Peyer's patch (tissue), 4 donors: ENCODE measurements at regions not wholly inside any gene's neighbourhood (a gene's known extent, or its start where the extent isn't known, plus 50 kb on each side); places are given as distances from the start of the nearest gene placed in this dataset.

Source experiments
- DNase-seq, 3 donors: peaks; one replicate each; pipeline ENCODE4 v3.0.0-alpha.2; 2017 to 2019
- H3K27ac ChIP-seq, 4 donors: fragments of 200-600 bp; sonication (generic); one replicate each; pipeline ENCODE4 v1.5.1; 2016 to 2019
- H3K27me3 ChIP-seq, 2 donors: fragments of 200-600 bp; sonication (generic); one replicate each; pipeline ENCODE4 v1.5.1; 2019
- H3K36me3 ChIP-seq, 3 donors: fragments of 200-600 bp; sonication (generic); one replicate each; pipeline ENCODE4 v1.5.1; 2016 to 2019
- H3K4me1 ChIP-seq, 4 donors: fragments of 200-600 bp; sonication (generic); one replicate each; pipeline ENCODE4 v1.5.1; 2016 to 2019
- H3K4me3 ChIP-seq, 4 donors: fragments of 200-600 bp; sonication (generic); 1 replicate in 3 of 4; 2 replicates in 1 of 4; pipeline ENCODE4 v1.5.1; 2016 to 2019; ENCODE audit warnings: mild to moderate bottlenecking in 1 of 4
- H3K9me3 ChIP-seq, 4 donors: fragments of 200-600 bp; sonication (generic); one replicate each; pipeline ENCODE4 v1.5.1; 2016 to 2019; ENCODE audit warnings: mild to moderate bottlenecking in 1 of 4
- POLR2A ChIP-seq, 2 donors: fragments of 450-650 bp; IDR thresholded peaks; one replicate each; pipeline ENCODE4 v1.5.1; 2017; ENCODE audit warnings: antibody characterized with exemption in 2 of 2, mild to moderate bottlenecking in 2 of 2, moderate library complexity in 2 of 2
- TF ChIP-seq, protein P1 (sequence below), 6 experiments: fragments of 450-650 bp in 4 of 6; fragments of 200-600 bp in 2 of 6; sonication (generic) in 1 of 6; IDR thresholded peaks; one replicate each; pipeline ENCODE4 v1.5.1; 2017 to 2019; ENCODE audit warnings: antibody characterized with exemption in 6 of 6, mild to moderate bottlenecking in 3 of 6, moderate library complexity in 1 of 6

DNA sequence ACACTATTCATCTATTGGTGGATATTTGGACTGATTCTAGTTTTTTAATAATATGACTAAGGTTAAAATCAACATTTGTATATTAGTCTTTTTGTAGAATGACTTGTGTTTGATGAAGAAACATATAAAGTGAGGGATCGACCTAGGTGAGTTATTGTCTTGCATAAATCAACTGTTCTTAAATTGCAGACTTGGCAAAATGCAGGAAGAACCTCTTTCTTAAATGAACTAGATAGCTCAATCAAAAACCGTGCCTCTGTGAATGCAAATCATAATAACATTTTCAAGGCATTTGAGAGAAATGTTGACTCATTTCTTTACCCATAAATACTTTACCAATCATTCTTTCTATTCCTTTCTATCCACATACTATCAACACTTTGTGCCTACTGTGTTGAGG lies 101.5 kb upstream of the ANK3 start:
- TF ChIP-seq POLR2A (IDR thresholded peaks at IDR 0.05), result no peak
- TF ChIP-seq, protein P1, sequence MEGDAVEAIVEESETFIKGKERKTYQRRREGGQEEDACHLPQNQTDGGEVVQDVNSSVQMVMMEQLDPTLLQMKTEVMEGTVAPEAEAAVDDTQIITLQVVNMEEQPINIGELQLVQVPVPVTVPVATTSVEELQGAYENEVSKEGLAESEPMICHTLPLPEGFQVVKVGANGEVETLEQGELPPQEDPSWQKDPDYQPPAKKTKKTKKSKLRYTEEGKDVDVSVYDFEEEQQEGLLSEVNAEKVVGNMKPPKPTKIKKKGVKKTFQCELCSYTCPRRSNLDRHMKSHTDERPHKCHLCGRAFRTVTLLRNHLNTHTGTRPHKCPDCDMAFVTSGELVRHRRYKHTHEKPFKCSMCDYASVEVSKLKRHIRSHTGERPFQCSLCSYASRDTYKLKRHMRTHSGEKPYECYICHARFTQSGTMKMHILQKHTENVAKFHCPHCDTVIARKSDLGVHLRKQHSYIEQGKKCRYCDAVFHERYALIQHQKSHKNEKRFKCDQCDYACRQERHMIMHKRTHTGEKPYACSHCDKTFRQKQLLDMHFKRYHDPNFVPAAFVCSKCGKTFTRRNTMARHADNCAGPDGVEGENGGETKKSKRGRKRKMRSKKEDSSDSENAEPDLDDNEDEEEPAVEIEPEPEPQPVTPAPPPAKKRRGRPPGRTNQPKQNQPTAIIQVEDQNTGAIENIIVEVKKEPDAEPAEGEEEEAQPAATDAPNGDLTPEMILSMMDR (IDR thresholded peaks at IDR 0.05), result no peak
- H3K27ac ChIP-seq, result no peak overlapping the region
- H3K36me3 ChIP-seq, result no peaks in the 10 kb centered on the region

DNA sequence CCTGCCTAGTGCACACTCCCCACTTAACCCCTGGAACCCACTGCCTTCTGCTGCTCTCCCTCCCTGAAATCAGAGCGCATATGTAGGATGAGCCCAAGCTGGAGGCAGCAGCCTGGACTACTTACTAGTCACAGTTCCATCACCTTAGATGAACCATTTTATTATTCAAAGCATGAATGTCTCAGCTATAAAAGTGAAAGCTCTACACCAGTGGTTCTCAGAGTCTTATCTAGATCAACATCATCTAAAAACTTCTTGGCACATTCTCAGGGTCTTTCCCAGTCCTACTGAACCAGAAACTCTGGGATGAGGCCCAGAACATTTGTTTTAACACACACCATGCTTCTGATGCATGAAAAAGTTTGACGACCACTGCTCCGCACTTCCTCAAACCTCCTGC lies 100.3 kb upstream of the ANK3 start:
- Histone ChIP-seq H3K9me3 (no peaks in the 10 kb centered on the region), H3K4me3 (no peak overlapping the region), H3K27ac (no peak overlapping the region), H3K27me3 (no peaks in the 10 kb centered on the region), H3K4me1 (no peaks in the 10 kb centered on the region), H3K36me3 (no peaks in the 10 kb centered on the region)
- no peak for TF ChIP-seq POLR2A (IDR thresholded peaks at IDR 0.05)
- TF ChIP-seq, protein P1 (IDR thresholded peaks at IDR 0.05), result no peak
- no peak for DNase-seq

More for the DNA sequence above, 101.5 kb upstream of the ANK3 start:
- H3K4me3 ChIP-seq, result no peak overlapping the region
- no peaks in the 10 kb centered on the region for H3K9me3 ChIP-seq
- H3K27me3 ChIP-seq, result no peaks in the 10 kb centered on the region
- no peak for DNase-seq
- H3K4me1 ChIP-seq, result no peaks in the 10 kb centered on the region

DNA sequence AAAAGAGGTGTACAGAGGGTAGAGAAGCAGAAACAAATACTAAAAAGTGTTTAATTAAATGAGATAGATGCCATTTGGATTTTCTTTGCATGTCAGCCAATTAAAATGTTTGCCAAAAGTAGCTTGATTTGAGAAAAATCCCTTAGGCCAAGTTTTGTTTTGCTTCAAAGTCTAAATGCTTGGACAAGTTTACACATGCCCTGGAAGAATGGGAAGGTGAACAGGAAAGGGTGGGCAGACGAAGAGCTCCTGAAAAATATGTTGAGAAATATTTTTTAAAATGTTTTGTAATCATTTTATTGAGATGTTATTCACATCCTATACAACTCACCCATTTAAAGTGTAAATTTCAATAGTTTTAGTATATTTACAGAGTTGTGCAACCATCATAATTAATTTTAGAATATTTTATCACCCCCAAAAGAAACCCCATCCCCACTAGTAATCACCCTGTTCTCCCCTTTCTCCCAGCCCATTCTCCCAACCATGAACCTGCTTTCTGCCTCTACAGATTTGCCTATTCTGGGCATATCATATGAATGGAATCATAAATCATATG lies 98.5 kb upstream of the ANK3 start:
- H3K4me3 ChIP-seq, result no peak overlapping the region
- H3K36me3 ChIP-seq, result no peaks in the 10 kb centered on the region
- no peaks in the 10 kb centered on the region for H3K4me1 ChIP-seq
- no peaks in the 10 kb centered on the region for H3K27me3 ChIP-seq
- no peaks in the 10 kb centered on the region for H3K9me3 ChIP-seq
- TF ChIP-seq, protein P1 (IDR thresholded peaks at IDR 0.05), result no peak
- no peak for TF ChIP-seq POLR2A (IDR thresholded peaks at IDR 0.05)
- H3K27ac ChIP-seq, result no peak overlapping the region
- no peak for DNase-seq

DNA sequence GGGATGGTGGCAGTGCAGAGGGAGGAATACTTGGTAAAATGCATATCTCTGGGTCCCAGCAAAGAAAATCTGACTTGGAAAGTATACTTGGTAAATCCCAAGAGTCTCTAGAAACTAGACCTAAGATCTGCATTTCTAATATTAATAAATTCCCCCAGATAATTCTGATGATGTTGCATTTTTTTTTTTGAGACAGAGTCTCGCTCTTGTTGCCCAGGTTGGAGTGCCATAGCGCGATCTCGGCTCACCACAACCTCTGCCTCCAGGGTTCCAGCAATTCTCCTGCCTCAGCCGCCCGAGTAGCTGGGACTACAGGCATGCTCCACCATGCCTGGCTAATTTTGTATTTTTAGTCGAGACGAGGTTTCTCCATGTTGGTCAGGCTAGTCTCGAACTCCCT lies 97.9 kb upstream of the ANK3 start:
- no peaks in the 10 kb centered on the region for H3K4me1 ChIP-seq
- DNase-seq, result no peak
- H3K27me3 ChIP-seq, result no peaks in the 10 kb centered on the region
- H3K4me3 ChIP-seq, result no peak overlapping the region
- TF ChIP-seq, protein P1 (IDR thresholded peaks at IDR 0.05), result no peak
- no peak for TF ChIP-seq POLR2A (IDR thresholded peaks at IDR 0.05)
- H3K36me3 ChIP-seq, result no peaks in the 10 kb centered on the region
- no peak overlapping the region for H3K27ac ChIP-seq
- H3K9me3 ChIP-seq, result no peaks in the 10 kb centered on the region

DNA sequence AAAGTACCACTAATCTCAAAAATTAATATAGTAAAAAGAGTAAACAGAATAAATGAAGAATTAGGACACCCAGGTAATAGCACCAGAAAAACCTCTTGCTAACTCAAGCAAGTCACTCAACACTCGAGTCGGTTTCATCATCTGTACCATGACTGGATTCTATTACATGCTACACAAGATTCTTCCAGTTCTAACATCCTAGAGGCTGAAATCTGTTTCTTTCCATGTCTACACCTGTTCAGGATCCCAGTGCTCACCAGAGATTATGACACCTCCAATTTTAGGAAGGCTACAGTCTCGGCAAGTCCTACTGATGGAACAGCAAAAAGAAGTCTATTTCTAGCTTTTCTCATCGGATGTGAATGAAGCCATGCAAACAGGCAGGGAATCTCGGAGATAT lies 95.3 kb upstream of the ANK3 start:
- no peak for DNase-seq
- H3K4me3 ChIP-seq, result no peak overlapping the region
- no peaks in the 10 kb centered on the region for H3K4me1 ChIP-seq
- H3K9me3 ChIP-seq, result no peaks in the 10 kb centered on the region
- TF ChIP-seq POLR2A (IDR thresholded peaks at IDR 0.05), result no peak
- TF ChIP-seq, protein P1 (IDR thresholded peaks at IDR 0.05), result no peak
- H3K36me3 ChIP-seq, result no peaks in the 10 kb centered on the region
- H3K27ac ChIP-seq, result no peak overlapping the region
- no peaks in the 10 kb centered on the region for H3K27me3 ChIP-seq
